ENCODE measurements at regions not wholly inside any gene's neighbourhood (a gene's known extent, or its start where the extent isn't known, plus 50 kb on each side); places are given as distances from the start of the nearest gene placed in this dataset.

- no peak for DNase-seq
These were observed 269.1 kb downstream of the NDFIP2 start for GRCh38 chr13:79749984-79750551.

DNA sequence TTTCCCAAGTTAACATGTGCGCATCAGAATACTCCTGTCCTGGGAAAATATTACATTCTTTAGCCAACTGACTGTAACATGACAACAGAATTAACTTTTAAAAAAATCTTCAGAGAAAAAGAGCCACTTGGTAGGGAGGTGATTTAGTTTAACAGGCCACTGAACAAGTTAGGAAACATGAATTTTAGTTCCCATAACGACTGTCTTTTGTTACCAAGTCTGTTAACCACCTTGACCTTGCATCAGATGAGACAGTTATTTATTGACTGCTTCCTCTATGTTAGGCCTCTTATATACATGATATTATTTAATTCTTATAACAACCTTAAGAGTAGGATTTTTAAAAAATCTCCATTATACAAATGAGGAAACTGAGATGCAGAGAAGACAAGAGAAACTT is 268.6 kb downstream of the NDFIP2 start:
- DNase-seq: no peak

DNA sequence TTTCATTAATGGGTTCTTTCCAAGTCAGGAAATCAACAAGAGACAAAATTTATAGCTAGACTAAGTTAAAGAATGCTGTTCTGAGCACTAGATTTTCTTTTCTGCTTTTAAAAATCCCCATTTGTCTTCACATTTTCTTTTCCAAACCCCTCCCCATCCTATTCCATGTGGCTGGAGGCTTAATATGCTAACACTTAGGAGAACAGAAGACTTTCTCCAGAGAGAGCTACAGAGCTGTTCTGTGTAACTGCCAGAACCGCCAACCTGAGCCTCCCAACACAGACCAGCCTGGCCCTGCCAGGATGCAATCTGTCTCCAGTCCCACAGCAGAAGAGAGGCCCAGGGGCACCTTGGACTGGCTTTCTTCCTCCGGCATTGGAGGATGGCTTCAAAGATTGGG is 264.1 kb downstream of the NDFIP2 start:
- DNase-seq: no peak

- DNase-seq: no peak
These were observed 262.0 kb downstream of the NDFIP2 start for GRCh38 chr13:79742923-79743322.

DNA sequence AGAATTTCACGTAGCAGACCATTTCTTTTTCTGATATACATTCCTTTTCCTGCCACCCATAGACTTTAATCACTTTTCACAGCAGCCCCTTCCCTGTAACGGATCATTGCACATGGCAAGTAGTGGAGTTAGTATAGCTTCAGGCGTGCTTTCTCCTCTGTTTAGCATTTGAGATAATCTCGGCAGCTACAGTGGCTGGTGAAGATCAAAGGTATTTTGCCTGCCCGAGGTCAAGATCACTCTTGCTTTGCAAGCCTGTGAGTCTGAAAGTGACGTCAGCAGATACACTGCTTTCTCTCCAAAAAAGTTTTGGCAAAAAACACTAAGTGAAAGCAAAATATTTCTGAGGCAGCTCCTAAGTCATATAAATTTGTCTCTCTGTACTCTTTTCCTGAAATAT is 260.0 kb downstream of the NDFIP2 start:
- no peak for DNase-seq

- DNase-seq: no peak
These were observed 255.4 kb downstream of the NDFIP2 start for GRCh38 chr13:79736356-79736755.

DNA sequence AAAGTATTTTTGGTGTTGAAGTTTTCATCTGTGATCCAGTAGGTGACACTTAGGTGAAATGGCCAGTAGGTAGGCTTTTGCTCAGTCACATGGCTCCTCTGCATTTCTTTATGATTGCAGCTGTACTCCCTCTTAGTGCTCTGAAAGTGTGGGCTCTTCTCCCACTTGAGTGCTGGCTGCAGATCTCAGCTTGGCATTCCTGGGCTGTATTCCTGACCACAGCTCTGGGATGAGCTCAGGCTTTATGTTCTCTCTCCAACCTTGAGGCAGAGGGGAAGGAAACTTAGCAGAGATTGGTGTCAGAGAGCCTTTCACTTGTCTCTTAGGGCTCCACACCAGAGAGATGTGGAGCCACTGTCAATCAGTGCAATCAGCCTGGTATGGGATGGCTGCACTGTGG is 254.3 kb downstream of the NDFIP2 start:
- DNase-seq: no peak

DNA sequence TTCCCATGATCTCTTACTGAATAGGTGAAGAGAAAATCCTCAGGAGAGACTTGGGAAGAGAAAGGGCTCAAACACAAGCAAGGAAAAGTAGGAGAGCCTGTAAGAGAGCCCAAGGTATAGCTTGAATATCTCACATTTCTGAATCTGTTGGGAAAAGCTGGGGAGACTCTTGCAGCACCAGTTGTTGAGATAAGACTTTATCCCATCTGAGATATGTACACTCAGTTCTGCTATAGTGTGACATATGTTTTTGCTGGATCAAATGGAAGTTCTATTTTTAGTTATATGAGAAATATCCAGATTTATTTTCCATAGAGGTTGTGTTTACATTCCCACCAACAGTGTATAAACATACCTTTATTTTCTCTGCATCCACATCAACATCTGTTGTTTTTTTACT is 246.1 kb downstream of the NDFIP2 start:
- DNase-seq: no peak

DNA sequence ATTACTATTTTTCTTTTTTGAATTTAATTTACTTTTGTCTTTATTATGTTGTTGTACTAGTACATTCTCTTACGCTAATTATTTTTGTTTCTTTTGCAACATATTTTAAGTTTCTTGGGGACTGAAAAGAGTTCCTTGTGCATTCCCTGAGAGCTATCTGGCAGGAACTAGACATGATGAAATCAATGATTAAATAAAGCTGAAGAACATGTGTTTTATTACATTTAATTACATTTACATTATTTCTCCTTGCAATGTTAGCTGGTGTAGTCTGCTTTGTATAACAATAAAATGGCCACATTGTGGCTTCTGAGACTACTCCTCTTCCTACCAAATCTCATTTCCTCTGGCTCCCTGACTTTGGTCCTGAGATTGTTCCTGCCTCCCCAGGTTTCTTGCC is 244.9 kb downstream of the NDFIP2 start:
- DNase-seq: no peak

GRCh38 chr13:79724348-79725103 is 243.6 kb downstream of the NDFIP2 start:
- no peak for DNase-seq

DNA sequence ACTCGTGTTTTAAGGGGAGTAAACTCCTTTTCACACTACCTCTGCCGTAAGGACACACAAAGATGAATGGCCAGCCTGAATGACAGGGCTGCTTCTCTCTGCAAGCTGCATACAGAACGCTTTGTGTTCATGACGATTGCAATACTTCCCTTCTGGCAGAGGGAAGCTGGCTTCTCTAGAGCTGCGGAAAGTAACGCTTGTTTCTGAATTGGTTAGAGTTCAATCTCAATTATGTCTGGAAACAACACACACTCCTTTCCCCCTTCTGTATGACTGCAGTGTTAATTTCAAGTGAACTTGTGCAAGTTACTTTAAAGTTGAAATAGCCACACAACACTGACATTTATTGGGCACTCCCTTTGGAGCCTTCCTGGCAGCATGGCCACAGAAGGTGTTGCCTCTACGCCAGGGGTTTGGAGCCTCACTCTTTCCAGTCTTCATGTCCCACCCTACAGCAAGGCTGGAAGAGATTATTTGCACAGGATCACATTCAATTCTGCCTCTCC is 242.6 kb downstream of the NDFIP2 start:
- DNase-seq: no peak

GRCh38 chr13:79722885-79723445 is 242.0 kb downstream of the NDFIP2 start:
- DNase-seq: no peak

DNA sequence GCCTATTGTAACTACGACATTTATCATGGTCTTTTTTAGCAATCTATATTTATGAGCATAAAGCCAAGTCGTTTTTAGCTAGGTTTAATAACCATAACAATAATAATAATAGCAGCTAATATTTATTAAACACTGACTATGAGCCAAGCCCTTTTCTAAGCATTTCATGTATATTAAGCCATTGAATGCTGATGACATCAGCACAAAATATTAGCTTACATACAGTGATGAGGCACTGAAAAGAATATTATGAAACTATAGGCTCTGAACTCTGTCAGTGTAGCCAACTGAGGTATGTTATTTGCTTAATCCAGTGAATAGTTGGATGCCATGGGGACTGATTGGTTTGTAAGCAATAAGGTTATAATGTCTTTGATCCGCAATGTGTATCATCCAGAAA is 235.2 kb downstream of the NDFIP2 start:
- no peak for DNase-seq

DNA sequence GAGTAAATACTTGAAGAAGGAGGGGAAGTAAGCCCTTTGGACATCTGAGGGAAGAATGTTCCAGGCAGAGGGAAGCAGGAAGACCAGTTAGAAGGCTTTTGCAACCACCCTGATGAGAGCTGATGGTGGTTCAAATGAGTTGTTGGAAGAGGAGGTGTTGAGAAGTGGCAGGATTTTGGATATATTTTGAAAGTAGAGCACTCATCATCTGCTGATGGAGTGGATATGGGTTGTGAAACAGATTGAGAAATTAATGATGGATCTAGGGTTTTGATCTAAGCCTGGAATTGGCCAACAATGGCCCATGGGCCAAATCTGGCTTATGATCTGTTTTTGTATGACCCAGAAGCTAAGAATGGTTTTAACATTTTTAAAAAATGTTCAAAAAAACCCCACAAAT is 230.7 kb downstream of the NDFIP2 start:
- DNase-seq: no peak

DNA sequence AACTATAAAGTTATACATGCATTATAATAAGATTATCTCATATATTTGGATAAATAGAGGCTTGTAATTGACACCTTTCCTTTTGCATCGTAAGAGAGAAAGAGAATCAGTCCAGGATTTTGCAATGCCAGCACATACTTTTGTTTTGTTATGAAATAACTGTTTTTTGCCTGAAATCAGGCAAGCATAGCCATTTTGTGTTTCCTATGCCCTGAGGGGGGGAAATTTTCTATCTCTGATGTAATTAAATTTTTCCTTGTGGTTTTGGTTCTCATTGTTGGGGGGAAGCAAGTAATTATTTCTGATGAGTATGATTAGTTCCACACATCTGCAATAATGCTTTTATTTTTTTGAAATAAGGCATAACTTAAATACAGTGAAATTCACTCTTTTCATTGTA is 229.4 kb downstream of the NDFIP2 start:
- no peak for DNase-seq

DNA sequence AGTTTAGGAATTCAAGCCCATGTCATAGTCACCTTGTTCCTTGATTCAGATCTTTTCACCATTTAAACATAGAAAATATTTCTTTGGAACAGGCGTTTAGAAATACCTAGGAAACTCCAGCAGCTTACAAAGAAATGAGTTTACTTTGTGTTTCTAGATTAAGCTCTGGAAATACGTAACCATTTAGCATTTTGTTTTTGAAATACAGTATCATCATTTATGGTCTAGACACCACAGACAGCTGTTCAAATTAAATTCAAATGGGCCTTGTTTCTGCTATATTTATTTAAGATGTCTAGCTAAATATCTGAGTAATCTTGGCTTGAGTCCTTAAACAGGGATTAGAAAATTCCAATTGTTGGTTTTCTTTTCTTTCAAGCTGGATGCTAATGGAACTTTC is 228.5 kb downstream of the NDFIP2 start:
- no peak for DNase-seq

- DNase-seq: no peak
These were observed 222.8 kb downstream of the NDFIP2 start for GRCh38 chr13:79703772-79704171.

GRCh38 chr13:79695754-79696153 is 214.8 kb downstream of the NDFIP2 start:
- DNase-seq: no peak

GRCh38 chr13:79692846-79693245 is 211.9 kb downstream of the NDFIP2 start:
- DNase-seq: no peak

DNA sequence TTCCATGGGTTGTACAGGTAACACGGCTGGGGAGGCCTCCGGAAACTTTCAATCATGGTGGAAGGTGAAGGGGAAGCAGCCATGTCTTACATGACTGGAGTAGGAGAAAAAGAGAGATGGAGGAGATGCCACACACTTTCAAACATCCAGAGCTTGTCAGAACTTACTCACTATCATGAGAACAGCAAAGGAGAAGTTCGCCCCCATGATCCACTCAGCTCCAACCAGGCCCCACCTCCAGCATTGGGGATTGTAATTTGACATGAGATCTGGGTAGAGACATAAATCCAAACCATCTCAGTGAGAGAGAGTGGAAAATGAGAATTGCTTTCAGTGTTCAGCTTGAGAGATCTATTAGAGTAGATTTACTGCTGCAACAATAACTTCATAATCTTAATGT is 210.9 kb downstream of the NDFIP2 start:
- DNase-seq: no peak

DNA sequence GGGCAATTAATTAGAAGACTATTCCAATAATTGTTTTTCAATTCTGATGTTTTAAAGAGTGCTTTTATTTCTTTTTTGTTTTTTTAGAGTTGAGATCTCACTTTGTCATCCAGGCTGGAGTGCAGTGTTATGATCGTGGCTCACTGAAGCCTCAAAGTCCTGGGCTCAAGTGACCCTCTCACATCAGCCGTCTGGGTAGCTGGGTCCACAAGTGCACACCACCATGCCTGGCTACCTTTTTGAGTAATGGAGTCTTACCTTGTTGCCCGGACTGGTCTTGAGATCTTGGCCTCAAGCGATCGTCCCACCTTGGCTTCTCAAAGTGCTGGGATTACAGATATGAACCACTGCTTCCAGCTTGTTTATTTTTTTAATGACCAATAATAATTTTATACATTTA is 207.8 kb downstream of the NDFIP2 start:
- no peak for DNase-seq

- no peak for DNase-seq
These were observed 205.5 kb downstream of the NDFIP2 start for GRCh38 chr13:79686441-79686840.

GRCh38 chr13:79684371-79684770 is 203.4 kb downstream of the NDFIP2 start:
- DNase-seq: no peak

DNA sequence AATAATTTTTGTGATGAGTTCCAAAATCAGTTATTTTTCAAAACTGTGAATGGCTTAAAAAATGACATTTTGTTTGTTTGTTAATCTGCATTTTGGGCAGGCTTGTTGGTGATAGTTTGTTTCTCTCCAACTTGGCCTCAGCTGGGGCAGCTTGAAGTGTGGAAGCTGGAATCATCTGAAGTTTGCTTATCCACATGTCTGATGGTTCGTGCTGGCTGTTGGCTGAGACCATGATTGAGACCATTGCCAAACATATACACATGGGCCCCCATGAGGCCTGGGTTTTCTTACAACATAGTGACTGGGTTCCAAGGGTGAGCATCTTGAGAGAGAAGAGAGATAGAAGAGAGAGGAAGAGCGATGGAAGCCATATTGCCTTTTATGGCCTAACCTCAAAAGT is 201.2 kb downstream of the NDFIP2 start:
- DNase-seq: no peak

DNA sequence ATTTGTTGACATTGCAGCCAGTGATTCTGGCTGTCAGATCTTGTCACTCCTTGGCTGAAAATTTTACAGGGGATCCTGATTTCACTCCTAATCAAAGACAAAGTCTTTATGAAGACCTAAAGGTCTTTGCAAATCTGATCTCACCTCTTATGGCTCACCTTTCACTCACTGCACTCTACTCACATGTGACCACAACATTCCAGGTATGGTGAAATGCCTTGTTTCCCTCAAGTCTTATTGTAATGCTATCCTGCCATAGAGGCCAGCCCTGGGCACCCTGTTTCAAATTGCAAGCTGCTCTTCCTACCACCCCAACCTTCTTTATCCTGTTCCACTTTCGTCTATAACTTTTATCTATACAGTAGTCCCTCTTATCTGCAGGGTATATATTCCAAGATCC is 200.1 kb downstream of the NDFIP2 start:
- DNase-seq: no peak

Data from GF-D8 (cell line).